ENCODE measurements at regions not wholly inside any gene's neighbourhood (a gene's known extent, or its start where the extent isn't known, plus 50 kb on each side); places are given as distances from the start of the nearest gene placed in this dataset.

GRCh38 chr2:176419591-176420071, 150.4 kb downstream of the MTX2 start:
- TF ChIP-seq FOXA1 (IDR thresholded peaks at IDR 0.05), result no peak
- TF ChIP-seq SUZ12 (IDR thresholded peaks at IDR 0.05), result no peak
- TF ChIP-seq SP1 (IDR thresholded peaks at IDR 0.05), result no peak
- TF ChIP-seq ARNT (IDR thresholded peaks at IDR 0.05), result no peak
- TF ChIP-seq PKNOX1 (IDR thresholded peaks at IDR 0.05), result no peak
- no peak for TF ChIP-seq FOXK2 (IDR thresholded peaks at IDR 0.05)

All from HEK293T (cell line).